ENCODE measurements at regions not wholly inside any gene's neighbourhood (a gene's known extent, or its start where the extent isn't known, plus 50 kb on each side); places are given as distances from the start of the nearest gene placed in this dataset.

DNA sequence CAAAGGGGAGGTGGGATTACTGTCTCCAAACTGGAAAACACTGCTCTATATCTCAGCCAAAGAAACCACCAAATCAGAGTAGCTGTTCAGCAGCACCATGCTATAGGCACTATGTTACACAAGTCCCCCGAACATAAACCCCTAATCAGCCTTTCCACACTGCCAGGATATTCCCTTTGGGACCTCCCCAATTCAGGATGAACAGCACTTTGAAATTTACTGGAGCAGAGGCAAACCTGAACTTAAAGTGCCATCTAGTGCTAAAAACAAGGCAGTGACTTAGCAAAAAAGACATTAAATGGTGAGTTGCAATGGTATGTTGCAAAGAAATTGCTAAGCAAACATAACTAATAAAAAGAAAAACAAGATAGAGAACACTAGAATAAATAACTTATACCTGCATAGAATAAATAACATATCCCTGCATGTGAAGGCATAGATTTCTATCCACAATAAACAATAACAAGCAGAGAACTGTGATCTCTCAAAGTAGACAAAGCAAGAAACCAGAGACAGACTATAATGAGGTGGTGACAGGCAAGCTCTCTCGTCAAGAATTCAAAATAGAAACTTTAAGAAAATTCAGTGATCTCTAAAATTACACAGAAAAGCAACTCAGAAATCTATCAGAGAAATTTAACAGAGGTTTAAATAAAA, 584.4 kb upstream of the ACO1 start:
- no peak overlapping the region for H3K4me2 ChIP-seq (ENCODE audit: low read depth, low read length)
- no peak overlapping the region for H3K9ac ChIP-seq (ENCODE audit: insufficient read depth, low read depth, low read length)
- H4K20me1 ChIP-seq (ENCODE audit: insufficient read depth, low read length), result no peaks in the 10 kb centered on the region
- H3K4me3 ChIP-seq (replicated peaks in 1 of 3; ENCODE audit: insufficient read depth in 1 of 3, low read depth in 2 of 3, low read length in 3 of 3), result no peak overlapping the region
- intact Hi-C loops (cut with micrococcal nuclease; ENCODE audit: unreplicated experiment) (loop anchor here (2.0 to 10.0 kb wide), 2 partner anchors 555 to 1969 kb away; no protein-coding TSS in a partner anchor), in situ Hi-C loops (cut with HindIII; ENCODE audit: extremely low pct_ligation_motif_present, low pct_unique_long_range_greater_than_20kb) (loop anchor here (25.0 kb wide), 2 partner anchors 688 to 1963 kb away; no protein-coding TSS in a partner anchor)
- no peaks in the 10 kb centered on the region for H3K79me2 ChIP-seq (ENCODE audit: insufficient read depth, low read length)
- no peaks in the 10 kb centered on the region for H3K9me3 ChIP-seq (ENCODE audit: low read length)
- H3K27me3 ChIP-seq (ENCODE audit: control insufficient read depth in 1 of 2, insufficient read depth in 2 of 2, low read length in 2 of 2), result no peaks in the 10 kb centered on the region
- BruUV-seq (replicated peaks), result no TSS peak
- 0% methylated on average over 2 of the region's 2 CpGs for WGBS (ENCODE audit: low lambda C conversion rate)
- FAIRE-seq (no peak), ATAC-seq (peak; percentile 71), DNase-seq (ENCODE audit: low spot score) (peak; percentile 24)
- ChIA-PET POLR2A (no interaction called here), CTCF (ENCODE audit: low intra/inter-chr PET ratio, low total read pairs) (interaction anchor here (1.2 to 1.4 kb wide), 2 partner anchors 452 to 1969 kb away, joined by 4 to 7 read pairs; no protein-coding TSS in a partner anchor)
- H2AFZ ChIP-seq (ENCODE audit: low read length), result no peak overlapping the region
- no peak overlapping the region for H3K27ac ChIP-seq (ENCODE audit: extremely low read length, insufficient read depth, low read length)
- H3K4me1 ChIP-seq (ENCODE audit: insufficient read depth, low read length), result no peaks in the 10 kb centered on the region
- H3K36me3 ChIP-seq (replicated peaks in 1 of 2; ENCODE audit: control insufficient read depth in 1 of 2, insufficient read depth in 2 of 2, low read length in 2 of 2), result no peaks in the 10 kb centered on the region
- TF ChIP-seq SNAI1 (CRISPR knock-in tag; IDR thresholded peaks at IDR 0.05; ENCODE audit: borderline replicate concordance), result no peak
- TF ChIP-seq, protein P1, sequence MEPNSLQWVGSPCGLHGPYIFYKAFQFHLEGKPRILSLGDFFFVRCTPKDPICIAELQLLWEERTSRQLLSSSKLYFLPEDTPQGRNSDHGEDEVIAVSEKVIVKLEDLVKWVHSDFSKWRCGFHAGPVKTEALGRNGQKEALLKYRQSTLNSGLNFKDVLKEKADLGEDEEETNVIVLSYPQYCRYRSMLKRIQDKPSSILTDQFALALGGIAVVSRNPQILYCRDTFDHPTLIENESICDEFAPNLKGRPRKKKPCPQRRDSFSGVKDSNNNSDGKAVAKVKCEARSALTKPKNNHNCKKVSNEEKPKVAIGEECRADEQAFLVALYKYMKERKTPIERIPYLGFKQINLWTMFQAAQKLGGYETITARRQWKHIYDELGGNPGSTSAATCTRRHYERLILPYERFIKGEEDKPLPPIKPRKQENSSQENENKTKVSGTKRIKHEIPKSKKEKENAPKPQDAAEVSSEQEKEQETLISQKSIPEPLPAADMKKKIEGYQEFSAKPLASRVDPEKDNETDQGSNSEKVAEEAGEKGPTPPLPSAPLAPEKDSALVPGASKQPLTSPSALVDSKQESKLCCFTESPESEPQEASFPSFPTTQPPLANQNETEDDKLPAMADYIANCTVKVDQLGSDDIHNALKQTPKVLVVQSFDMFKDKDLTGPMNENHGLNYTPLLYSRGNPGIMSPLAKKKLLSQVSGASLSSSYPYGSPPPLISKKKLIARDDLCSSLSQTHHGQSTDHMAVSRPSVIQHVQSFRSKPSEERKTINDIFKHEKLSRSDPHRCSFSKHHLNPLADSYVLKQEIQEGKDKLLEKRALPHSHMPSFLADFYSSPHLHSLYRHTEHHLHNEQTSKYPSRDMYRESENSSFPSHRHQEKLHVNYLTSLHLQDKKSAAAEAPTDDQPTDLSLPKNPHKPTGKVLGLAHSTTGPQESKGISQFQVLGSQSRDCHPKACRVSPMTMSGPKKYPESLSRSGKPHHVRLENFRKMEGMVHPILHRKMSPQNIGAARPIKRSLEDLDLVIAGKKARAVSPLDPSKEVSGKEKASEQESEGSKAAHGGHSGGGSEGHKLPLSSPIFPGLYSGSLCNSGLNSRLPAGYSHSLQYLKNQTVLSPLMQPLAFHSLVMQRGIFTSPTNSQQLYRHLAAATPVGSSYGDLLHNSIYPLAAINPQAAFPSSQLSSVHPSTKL (CRISPR knock-in tag; IDR thresholded peaks at IDR 0.05), result no peak
- TF ChIP-seq PRPF4 (IDR thresholded peaks at IDR 0.05; ENCODE audit: low read depth, low read length, poor library complexity, severe bottlenecking), result no peak
- TF ChIP-seq, protein P2, sequence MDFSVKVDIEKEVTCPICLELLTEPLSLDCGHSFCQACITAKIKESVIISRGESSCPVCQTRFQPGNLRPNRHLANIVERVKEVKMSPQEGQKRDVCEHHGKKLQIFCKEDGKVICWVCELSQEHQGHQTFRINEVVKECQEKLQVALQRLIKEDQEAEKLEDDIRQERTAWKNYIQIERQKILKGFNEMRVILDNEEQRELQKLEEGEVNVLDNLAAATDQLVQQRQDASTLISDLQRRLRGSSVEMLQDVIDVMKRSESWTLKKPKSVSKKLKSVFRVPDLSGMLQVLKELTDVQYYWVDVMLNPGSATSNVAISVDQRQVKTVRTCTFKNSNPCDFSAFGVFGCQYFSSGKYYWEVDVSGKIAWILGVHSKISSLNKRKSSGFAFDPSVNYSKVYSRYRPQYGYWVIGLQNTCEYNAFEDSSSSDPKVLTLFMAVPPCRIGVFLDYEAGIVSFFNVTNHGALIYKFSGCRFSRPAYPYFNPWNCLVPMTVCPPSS (IDR thresholded peaks at IDR 0.05), result no peak
- TF ChIP-seq NFE2 (CRISPR knock-in tag; IDR thresholded peaks at IDR 0.05), result peak; percentile 68
- no peak for TF ChIP-seq NRL (CRISPR knock-in tag; IDR thresholded peaks at IDR 0.05; ENCODE audit: borderline replicate concordance)
- TF ChIP-seq FOXA3 (CRISPR knock-in tag; IDR thresholded peaks at IDR 0.05), result no peak
- TF ChIP-seq NFE2L2 (IDR thresholded peaks at IDR 0.05; ENCODE audit: low read length), result peak; percentile 82; the same call in 1 of the 2 replicates
- peak; percentile 66 for TF ChIP-seq RAD21 (CRISPR knock-in tag; IDR thresholded peaks at IDR 0.05)
- TF ChIP-seq SMC3 (IDR thresholded peaks at IDR 0.05; ENCODE audit: low read length), result peak; percentile 72
- peak; percentile 56 to 59; a peak in 3 of 4 replicates for TF ChIP-seq MAFK (conservative IDR thresholded peaks at IDR 0.05 in 1 of 2, IDR thresholded peaks at IDR 0.05 in 1 of 2; ENCODE audit: low read length in 2 of 2)
- TF ChIP-seq, protein P3, sequence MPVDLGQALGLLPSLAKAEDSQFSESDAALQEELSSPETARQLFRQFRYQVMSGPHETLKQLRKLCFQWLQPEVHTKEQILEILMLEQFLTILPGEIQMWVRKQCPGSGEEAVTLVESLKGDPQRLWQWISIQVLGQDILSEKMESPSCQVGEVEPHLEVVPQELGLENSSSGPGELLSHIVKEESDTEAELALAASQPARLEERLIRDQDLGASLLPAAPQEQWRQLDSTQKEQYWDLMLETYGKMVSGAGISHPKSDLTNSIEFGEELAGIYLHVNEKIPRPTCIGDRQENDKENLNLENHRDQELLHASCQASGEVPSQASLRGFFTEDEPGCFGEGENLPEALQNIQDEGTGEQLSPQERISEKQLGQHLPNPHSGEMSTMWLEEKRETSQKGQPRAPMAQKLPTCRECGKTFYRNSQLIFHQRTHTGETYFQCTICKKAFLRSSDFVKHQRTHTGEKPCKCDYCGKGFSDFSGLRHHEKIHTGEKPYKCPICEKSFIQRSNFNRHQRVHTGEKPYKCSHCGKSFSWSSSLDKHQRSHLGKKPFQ (CRISPR knock-in tag; IDR thresholded peaks at IDR 0.05; ENCODE audit: insufficient replicate concordance), result no peak
- TF ChIP-seq TCF12 (IDR thresholded peaks at IDR 0.05), result no peak
- TF ChIP-seq TCF12 (CRISPR knock-in tag; IDR thresholded peaks at IDR 0.05), result no peak
- TF ChIP-seq STAG1 (CRISPR knock-in tag; IDR thresholded peaks at IDR 0.05), result peak; percentile 93
- TF ChIP-seq MIXL1 (CRISPR knock-in tag; IDR thresholded peaks at IDR 0.05), result 0 out of 2 replicates have a peak, but pooled peaks have one; percentile 20
